Stimulated activated CD8-positive, alpha-beta memory T cell treated with anti-CD3 and anti-CD28 coated beads, Interleukin-4, amount 100 ng/mL, for 24 hours (primary cell): ENCODE measurements at regions not wholly inside any gene's neighbourhood (a gene's known extent, or its start where the extent isn't known, plus 50 kb on each side); places are given as distances from the start of the nearest gene placed in this dataset.

Experiments used
- DNase-seq: peaks from one replicate; pipeline ENCODE4 v3.0.0-alpha.2; 2020; ENCODE audit warnings: low read depth

- DNase-seq: no peak
Observed at GRCh38 chr5:167710444-167711073, 580.9 kb upstream of the WWC1 start.

GRCh38 chr5:167712986-167713585 is 578.4 kb upstream of the WWC1 start:
- DNase-seq: no peak

- DNase-seq: no peak
Observed at GRCh38 chr5:167713896-167714295, 577.5 kb upstream of the WWC1 start.

GRCh38 chr5:167716126-167716775 is 575.2 kb upstream of the WWC1 start:
- DNase-seq: no peak

- DNase-seq: no peak
Observed at GRCh38 chr5:167720259-167720658, 571.2 kb upstream of the WWC1 start.

- DNase-seq: no peak
Observed at GRCh38 chr5:167720676-167721260, 570.7 kb upstream of the WWC1 start.

GRCh38 chr5:167721926-167722440 is 569.5 kb upstream of the WWC1 start:
- DNase-seq: no peak

GRCh38 chr5:167723254-167723871 is 568.1 kb upstream of the WWC1 start:
- DNase-seq: peak; percentile 36

- no peak for DNase-seq
Observed at GRCh38 chr5:167725264-167725663, 566.2 kb upstream of the WWC1 start.

- no peak for DNase-seq
Observed at GRCh38 chr5:167725741-167726140, 565.7 kb upstream of the WWC1 start.

- DNase-seq: no peak
Observed at GRCh38 chr5:167726642-167727041, 564.8 kb upstream of the WWC1 start.

GRCh38 chr5:167730121-167730520 is 561.3 kb upstream of the WWC1 start:
- no peak for DNase-seq

GRCh38 chr5:167730656-167731055 is 560.8 kb upstream of the WWC1 start:
- DNase-seq: no peak

- DNase-seq: no peak
Observed at GRCh38 chr5:167731951-167732350, 559.5 kb upstream of the WWC1 start.

- DNase-seq: no peak
Observed at GRCh38 chr5:167732499-167732898, 558.9 kb upstream of the WWC1 start.

- DNase-seq: no peak
Observed at GRCh38 chr5:167736992-167737391, 554.5 kb upstream of the WWC1 start.

GRCh38 chr5:167743695-167744464 is 547.6 kb upstream of the WWC1 start:
- DNase-seq: no peak

- DNase-seq: no peak
Observed at GRCh38 chr5:167745868-167746267, 545.6 kb upstream of the WWC1 start.

- no peak for DNase-seq
Observed at GRCh38 chr5:167750586-167750985, 540.9 kb upstream of the WWC1 start.

- no peak for DNase-seq
Observed at GRCh38 chr5:167752936-167753335, 538.5 kb upstream of the WWC1 start.

- no peak for DNase-seq
Observed at GRCh38 chr5:167753725-167754490, 537.5 kb upstream of the WWC1 start.
